ENCODE measurements at regions not wholly inside any gene's neighbourhood (a gene's known extent, or its start where the extent isn't known, plus 50 kb on each side); places are given as distances from the start of the nearest gene placed in this dataset.
A peak's percentile ranks its signal among the peaks of the same experiment; 100 is the strongest.

DNA sequence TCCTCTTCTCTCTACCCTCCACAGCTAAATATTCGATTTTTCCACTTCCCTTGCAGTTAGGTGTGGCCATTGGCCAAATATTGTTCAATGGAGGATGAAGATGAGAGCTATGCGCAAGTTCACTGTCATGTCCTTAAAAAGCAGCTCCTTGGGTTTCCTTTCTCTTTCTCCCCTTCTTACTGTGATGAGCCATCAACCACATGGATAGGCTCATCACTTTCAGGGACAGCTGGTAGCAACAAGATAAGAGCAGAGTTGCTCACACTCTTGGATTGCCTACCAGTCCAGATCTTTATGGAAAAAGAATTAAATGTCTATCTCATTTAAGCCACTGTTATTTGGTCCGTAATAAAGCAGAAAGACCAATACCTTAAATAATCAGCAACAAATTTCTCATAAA lies 377.0 kb downstream of the DDX10 start:
- no peak overlapping the region for H3K4me2 ChIP-seq (ENCODE audit: insufficient read depth, low read length)
- no peak overlapping the region for H3K9ac ChIP-seq (ENCODE audit: insufficient read depth in 1 of 2, low read depth in 2 of 2, low read length in 2 of 2)
- H3K4me3 ChIP-seq, result no peak overlapping the region
- H3K9me1 ChIP-seq (ENCODE audit: control insufficient read depth, insufficient read depth, low read length), result no peaks in the 10 kb centered on the region
- in situ Hi-C loops (cut with MboI) (no loop called here), intact Hi-C loops (cut with micrococcal nuclease) (no loop called here)
- CTCF ChIA-PET (ENCODE audit: low intra/inter-chr PET ratio), result no interaction called here
- H4K20me1 ChIP-seq (replicated peaks; ENCODE audit: control insufficient read depth, insufficient read depth, low read length), result no peaks in the 10 kb centered on the region
- WGBS (ENCODE audit: insufficient coverage, low coverage, missing lambda C conversion rate), result 0% methylated on average over 3 of the region's 3 CpGs
- H3K79me2 ChIP-seq (ENCODE audit: control insufficient read depth, insufficient read depth, low read length), result no peaks in the 10 kb centered on the region
- no TSS peak for BruUV-seq (replicated peaks)
- no peaks in the 10 kb centered on the region for H3K4me1 ChIP-seq (replicated peaks in 1 of 2; ENCODE audit: control insufficient read depth in 2 of 2, insufficient read depth in 2 of 2, low read length in 2 of 2)
- H3K9me3 ChIP-seq (replicated peaks; ENCODE audit: control insufficient read depth, insufficient read depth, low read depth, low read length), result no peaks in the 10 kb centered on the region
- FAIRE-seq (no peak), ATAC-seq (no peak), DNase-seq (ENCODE audit: extremely low read depth in 1 of 4, low spot score in 3 of 4) (no peak)
- TF ChIP-seq, protein P1, sequence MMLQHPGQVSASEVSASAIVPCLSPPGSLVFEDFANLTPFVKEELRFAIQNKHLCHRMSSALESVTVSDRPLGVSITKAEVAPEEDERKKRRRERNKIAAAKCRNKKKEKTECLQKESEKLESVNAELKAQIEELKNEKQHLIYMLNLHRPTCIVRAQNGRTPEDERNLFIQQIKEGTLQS (IDR thresholded peaks at IDR 0.05), result 0 out of 2 replicates have a peak, but pooled peaks have one; percentile 10
- TF ChIP-seq, protein P1 (CRISPR knock-in tag; conservative IDR thresholded peaks at IDR 0.05), result no peak
- peak; percentile 82 for TF ChIP-seq FOSL1 (tag; conservative IDR thresholded peaks at IDR 0.05)
- TF ChIP-seq ESRRA (IDR thresholded peaks at IDR 0.05; ENCODE audit: borderline replicate concordance, low read depth), result no peak
- no peak overlapping the region for H3K27ac ChIP-seq (ENCODE audit: extremely low read depth, low read depth, low read length)
- no peak overlapping the region for H2AFZ ChIP-seq (ENCODE audit: low read depth, low read length)
- no peaks in the 10 kb centered on the region for H3K27me3 ChIP-seq (ENCODE audit: control insufficient read depth in 2 of 2, insufficient read depth in 2 of 2, low read length in 2 of 2)
- POLR2A ChIA-PET, result no interaction called here
- no peaks in the 10 kb centered on the region for H3K36me3 ChIP-seq (ENCODE audit: control insufficient read depth, insufficient read depth, low read length)

DNA sequence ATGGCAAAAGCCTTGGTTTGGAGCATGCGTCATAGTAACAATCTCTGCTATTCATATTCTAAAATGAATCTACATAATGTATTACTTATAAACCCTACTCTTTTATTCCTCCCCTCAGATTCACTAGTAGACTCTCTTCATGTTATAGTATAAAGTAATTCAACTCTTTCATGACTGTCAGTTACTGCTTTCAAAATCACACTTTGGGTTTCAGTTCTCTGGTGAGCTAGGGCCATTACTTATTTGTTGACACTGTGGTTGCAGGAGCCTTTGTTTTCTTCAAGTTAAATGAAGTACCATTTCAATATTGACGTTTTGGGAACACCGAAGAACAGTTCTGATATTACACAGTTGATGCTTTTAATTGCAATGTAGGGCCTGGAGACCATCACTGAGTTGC lies 378.4 kb downstream of the DDX10 start:
- no peaks in the 10 kb centered on the region for H3K27me3 ChIP-seq (ENCODE audit: control insufficient read depth in 2 of 2, insufficient read depth in 2 of 2, low read length in 2 of 2)

More for the DNA sequence above, 378.4 kb downstream of the DDX10 start:
- Histone ChIP-seq H3K4me2 (ENCODE audit: insufficient read depth, low read length) (no peak overlapping the region), H2AFZ (ENCODE audit: low read depth, low read length) (no peak overlapping the region), H3K9me1 (ENCODE audit: control insufficient read depth, insufficient read depth, low read length) (no peaks in the 10 kb centered on the region), H4K20me1 (replicated peaks; ENCODE audit: control insufficient read depth, insufficient read depth, low read length) (no peaks in the 10 kb centered on the region), H3K9me3 (replicated peaks; ENCODE audit: control insufficient read depth, insufficient read depth, low read depth, low read length) (no peaks in the 10 kb centered on the region), H3K36me3 (ENCODE audit: control insufficient read depth, insufficient read depth, low read length) (no peaks in the 10 kb centered on the region), H3K9ac (ENCODE audit: insufficient read depth in 1 of 2, low read depth in 2 of 2, low read length in 2 of 2) (no peak overlapping the region), H3K4me1 (replicated peaks in 1 of 2; ENCODE audit: control insufficient read depth in 2 of 2, insufficient read depth in 2 of 2, low read length in 2 of 2) (no peaks in the 10 kb centered on the region), H3K79me2 (ENCODE audit: control insufficient read depth, insufficient read depth, low read length) (no peaks in the 10 kb centered on the region), H3K4me3 (no peak overlapping the region), H3K27ac (ENCODE audit: extremely low read depth, low read depth, low read length) (no peak overlapping the region)
- ChIA-PET POLR2A (no interaction called here), CTCF (ENCODE audit: low intra/inter-chr PET ratio) (no interaction called here)
- intact Hi-C loops (cut with micrococcal nuclease), result no loop called here
- in situ Hi-C loops (cut with MboI), result no loop called here
- no peak for FAIRE-seq
- TF ChIP-seq TCF7 (IDR thresholded peaks at IDR 0.05; ENCODE audit: borderline replicate concordance), result no peak
- TF ChIP-seq BACH1 (tag; IDR thresholded peaks at IDR 0.05), result no peak
- TF ChIP-seq NR3C1 (CRISPR knock-in tag; IDR thresholded peaks at IDR 0.05), result no peak
- TF ChIP-seq ZC3H11A (IDR thresholded peaks at IDR 0.05; ENCODE audit: low read depth, low read length), result no peak
- TF ChIP-seq ZZZ3 (IDR thresholded peaks at IDR 0.05), result no peak
- TF ChIP-seq, protein P2, sequence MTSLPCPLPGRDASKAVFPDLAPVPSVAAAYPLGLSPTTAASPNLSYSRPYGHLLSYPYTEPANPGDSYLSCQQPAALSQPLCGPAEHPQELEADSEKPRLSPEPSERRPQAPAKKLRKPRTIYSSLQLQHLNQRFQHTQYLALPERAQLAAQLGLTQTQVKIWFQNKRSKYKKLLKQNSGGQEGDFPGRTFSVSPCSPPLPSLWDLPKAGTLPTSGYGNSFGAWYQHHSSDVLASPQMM (CRISPR knock-in tag; IDR thresholded peaks at IDR 0.05), result no peak
- no peak for TF ChIP-seq ZBED1 (IDR thresholded peaks at IDR 0.05)
- no peak for TF ChIP-seq ZNF589 (CRISPR knock-in tag; IDR thresholded peaks at IDR 0.05; ENCODE audit: low read depth)
- TF ChIP-seq ZNF436 (CRISPR knock-in tag; IDR thresholded peaks at IDR 0.05), result no peak
- TF ChIP-seq BDP1 (IDR thresholded peaks at IDR 0.05; ENCODE audit: insufficient read depth, insufficient read length), result no peak
- TF ChIP-seq EWSR1 (IDR thresholded peaks at IDR 0.05; ENCODE audit: borderline replicate concordance, low read depth, partially characterized antibody), result no peak
- TF ChIP-seq IRF2 (CRISPR knock-in tag; IDR thresholded peaks at IDR 0.05), result no peak
- TF ChIP-seq RBM34 (IDR thresholded peaks at IDR 0.05; ENCODE audit: borderline replicate concordance, insufficient read depth, low read length), result no peak
- no peak for TF ChIP-seq MED1 (CRISPR knock-in tag; IDR thresholded peaks at IDR 0.05; ENCODE audit: borderline replicate concordance)
- no peak for TF ChIP-seq CBX2 (IDR thresholded peaks at IDR 0.05; ENCODE audit: insufficient read depth, low read length, poor library complexity, severe bottlenecking)
- WGBS (ENCODE audit: insufficient coverage, low coverage, missing lambda C conversion rate), result 6% methylated on average over 3 of the region's 3 CpGs
- no peak for ATAC-seq
- DNase-seq (ENCODE audit: extremely low read depth in 1 of 4, low spot score in 3 of 4), result no peak
- BruUV-seq (replicated peaks), result no TSS peak
